Activated naive CD8-positive, alpha-beta T cell treated with anti-CD3 and anti-CD28 coated beads, Interleukin-2, amount 50 U/mL, for 16 hours (primary cell): ENCODE measurements at regions not wholly inside any gene's neighbourhood (a gene's known extent, or its start where the extent isn't known, plus 50 kb on each side); places are given as distances from the start of the nearest gene placed in this dataset.
"Not testable (repeated sequence)": the region's sequence is repeated elsewhere in the genome, so short reads cannot be mapped to it uniquely, and the experiment has no call there.

Source experiments
- DNase-seq: peaks from one replicate; pipeline ENCODE4 v3.0.0-alpha.2; 2020; ENCODE audit warnings: low read depth, low spot score

DNA sequence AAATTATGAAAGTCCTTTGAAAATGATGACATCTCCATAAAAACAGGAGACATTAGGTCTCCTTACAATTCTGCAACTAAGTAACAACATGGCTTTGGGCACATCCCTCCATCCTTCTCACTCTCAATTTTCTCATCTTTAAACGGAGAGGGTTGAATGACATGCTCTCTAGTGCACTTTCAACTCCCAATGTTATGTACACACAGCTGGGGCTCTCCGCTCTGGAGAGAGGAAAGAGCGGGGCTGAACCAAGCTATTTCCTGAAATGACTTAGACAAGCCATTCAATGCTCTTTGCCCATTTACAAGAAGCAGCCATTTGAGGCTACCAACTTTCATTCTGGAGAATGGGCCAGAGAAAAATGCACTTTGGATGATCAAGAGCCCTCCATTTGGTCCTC lies 144.2 kb upstream of the BNIP2 start:
- no peak for DNase-seq

DNA sequence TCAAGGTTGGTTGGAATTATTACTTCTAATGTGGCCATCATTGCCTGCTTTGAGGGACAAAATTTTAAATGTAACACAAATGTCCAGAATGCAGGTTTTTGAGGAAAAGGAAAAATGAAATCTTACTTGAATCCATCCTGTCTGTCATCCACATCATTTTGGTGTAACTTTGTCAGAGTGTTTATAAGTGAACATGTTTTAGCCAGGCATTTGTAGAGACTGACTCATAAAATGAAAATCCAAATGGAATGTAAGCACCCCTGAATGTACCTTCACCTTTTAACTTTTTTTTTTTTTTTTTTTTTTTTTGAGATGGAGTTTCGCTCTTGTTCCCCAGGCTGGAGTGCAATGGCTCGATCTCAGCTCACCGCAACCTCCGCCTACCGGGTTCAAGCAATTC lies 141.8 kb upstream of the BNIP2 start:
- DNase-seq, result no peak

DNA sequence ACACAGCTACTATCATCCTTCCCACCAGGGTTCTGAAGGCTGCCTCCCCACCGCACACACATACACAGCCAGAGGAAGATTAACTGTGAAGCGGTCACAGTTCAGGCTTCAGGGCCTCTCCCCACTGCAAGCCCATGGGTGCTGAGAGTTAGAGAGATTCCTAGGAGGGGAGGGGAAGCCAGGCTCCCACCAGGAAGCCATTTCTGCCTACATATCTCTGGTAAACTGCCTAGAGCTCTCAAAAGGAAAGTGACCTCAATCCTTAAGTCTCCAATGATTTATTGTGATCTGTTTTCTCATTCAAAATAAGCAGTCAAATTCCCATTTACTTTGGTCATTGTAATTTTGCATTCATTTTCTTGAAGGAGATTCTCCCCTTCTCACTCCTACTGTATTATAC lies 141.0 kb upstream of the BNIP2 start:
- no peak for DNase-seq

DNA sequence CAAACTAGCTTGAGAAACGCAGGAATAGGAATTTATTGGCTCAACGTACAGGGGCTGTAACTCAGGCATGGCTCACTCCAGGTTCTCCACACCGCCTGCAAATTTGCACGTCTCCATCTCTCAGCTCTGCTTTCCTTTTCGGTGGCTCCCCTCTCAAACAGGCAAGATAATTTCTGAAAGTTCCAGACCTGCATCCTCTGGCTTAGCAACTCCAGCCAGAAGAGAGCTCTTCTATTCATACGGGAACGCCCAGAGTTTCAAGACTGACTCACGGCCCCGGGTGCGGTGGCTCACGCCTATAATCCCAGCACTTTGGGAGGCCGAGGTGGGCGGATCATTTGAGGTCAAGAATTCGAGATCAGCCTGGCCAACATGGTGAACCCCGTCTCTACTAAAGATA lies 139.7 kb upstream of the BNIP2 start:
- no peak for DNase-seq

DNA sequence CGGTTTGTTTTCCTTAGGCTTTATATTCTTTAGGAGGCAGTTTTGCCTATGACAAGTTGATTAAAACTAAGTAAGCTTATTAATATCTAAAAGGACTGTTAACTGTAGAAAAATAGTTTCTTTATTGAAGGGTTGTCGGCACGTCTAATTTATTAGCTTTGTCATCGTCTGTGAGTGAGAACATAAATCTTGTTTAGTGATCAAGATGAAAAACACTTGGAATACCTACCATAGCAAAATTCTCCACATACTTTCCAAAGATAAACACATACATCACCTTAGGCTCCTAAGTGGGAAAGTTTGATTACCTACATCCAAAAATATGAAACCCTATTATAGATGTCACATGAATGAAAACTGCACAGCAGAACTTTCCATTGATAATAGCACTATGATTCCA lies 139.1 kb upstream of the BNIP2 start:
- DNase-seq, result no peak

DNA sequence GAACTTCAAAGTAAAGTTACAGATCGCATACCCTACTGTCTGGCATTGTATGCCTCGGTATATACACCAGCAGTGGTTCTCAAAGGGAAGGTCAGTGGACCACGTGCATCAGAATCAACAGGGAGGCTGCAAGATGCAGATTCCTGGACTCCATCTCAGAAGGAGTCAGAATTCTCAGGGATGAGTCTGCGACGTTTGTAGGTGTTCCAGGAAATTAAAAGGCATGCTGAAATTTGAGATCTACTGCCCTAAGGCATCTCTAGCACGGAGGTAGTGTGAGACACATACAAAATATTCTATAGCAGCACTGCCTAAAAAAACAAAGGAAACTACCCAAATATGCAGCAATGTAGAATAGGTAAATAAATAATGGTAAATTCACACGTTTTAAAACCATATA lies 136.8 kb upstream of the BNIP2 start:
- DNase-seq, result no peak

DNA sequence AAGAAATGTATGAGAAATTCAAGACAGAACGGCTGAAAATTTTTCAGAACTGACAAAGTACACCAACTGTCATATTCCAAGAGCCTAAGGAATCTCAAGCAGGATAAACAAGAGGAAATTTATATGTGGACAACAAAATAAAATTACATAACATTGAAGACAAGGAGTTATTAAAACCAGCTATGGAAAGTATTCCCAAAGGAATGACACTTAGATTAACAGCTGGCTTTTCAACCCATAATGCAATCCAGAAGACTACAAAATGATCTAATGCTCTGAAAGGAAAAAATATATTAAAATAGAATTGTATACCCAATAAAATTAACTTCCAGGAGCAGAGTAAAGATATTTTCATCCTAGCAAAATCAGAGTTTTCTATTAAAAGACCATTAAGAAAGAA lies 132.2 kb upstream of the BNIP2 start:
- DNase-seq, result no peak

DNA sequence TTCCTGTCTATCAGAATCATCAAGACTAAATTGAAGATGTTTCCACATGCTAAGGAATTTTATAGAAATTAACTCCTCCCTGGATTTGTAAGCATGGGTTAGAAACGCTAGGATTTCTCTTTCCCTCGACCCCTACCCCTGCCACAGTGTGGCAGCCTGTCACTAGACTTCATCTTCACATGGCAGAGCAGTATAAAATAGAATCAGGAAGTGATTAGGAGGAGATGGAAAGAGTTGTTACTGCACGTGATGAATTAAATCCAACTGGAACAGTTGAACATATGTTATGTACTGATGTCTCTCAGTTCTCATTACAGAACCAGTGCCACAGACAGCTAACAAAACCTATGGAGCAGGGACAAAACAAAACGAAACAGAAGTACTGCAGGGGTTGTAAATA lies 130.0 kb upstream of the BNIP2 start:
- no peak for DNase-seq

DNA sequence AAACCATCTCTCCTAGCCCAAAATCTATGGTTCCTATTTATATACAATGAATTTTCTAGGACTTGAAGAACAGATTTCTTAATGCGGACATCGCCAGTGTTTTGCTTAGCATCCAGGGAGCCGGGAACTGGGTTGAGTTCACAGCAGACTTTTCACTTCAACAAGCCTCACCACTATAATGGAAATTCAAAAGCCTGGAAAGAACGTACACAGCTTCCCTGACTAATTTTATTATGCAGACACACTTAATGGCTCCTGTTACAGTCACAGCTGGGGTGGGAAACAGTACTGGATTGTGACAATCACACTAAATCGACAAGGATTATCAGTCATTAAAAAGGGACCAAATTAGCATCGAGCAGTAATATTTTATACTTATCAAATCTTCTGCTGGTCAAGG lies 129.2 kb upstream of the BNIP2 start:
- DNase-seq, result no peak

DNA sequence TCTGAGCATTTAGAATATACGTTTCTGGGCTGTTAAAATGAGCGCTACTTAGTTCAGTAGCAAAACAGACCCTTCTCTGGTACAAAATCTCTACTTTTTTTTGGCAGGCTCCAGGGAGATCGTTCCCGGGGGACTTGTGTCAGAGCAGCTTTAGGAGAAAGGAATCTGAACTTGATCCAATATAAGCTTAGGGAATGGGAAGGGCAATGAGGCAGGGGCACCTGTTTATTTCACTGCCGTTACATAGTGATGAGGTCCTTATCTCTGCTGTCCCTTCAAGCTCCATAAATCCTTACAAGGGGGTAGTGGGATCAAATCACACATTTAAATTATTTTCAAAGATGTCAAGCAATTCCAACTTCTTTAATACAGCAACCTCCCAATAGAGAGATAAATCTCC lies 128.7 kb upstream of the BNIP2 start:
- no peak for DNase-seq

DNA sequence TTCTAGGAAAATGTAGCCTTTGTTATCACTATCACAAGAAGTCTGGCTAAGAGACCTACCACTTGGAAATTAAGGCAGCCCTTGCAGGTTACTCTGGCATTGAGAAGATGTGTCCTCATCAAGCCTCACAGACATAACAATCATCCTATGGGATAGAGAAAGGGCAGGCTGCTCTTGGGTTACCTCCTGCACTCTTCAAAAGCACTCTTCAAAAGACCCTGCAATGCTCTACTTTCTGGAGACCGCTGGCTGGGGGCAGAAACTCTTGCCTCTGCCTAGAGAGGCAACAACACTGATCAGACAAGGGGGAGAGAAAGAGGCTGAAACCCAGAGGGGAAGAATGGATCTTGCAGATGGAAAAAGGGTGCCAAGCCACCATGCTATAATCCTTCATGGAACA lies 127.9 kb upstream of the BNIP2 start:
- DNase-seq, result no peak

DNA sequence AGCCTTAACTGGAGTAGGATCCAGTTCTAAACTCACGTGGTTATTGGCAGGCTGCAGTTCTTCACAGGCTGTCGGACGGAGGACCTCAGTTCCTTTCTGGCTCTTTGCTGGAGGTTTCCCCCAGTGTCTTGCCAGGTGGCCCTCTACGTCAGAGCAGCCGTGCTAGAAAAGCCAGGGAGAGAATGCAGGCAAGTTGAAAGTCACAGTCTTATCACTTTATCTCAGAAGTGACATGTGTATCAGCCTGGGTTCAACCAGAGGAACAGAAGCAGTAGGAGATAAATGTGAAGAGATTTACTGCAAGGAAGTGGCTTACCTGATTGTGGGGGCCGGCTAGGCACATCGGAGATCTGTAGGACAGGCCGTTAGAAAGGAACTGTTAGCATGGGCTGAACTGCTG lies 125.3 kb upstream of the BNIP2 start:
- no peak for DNase-seq

DNA sequence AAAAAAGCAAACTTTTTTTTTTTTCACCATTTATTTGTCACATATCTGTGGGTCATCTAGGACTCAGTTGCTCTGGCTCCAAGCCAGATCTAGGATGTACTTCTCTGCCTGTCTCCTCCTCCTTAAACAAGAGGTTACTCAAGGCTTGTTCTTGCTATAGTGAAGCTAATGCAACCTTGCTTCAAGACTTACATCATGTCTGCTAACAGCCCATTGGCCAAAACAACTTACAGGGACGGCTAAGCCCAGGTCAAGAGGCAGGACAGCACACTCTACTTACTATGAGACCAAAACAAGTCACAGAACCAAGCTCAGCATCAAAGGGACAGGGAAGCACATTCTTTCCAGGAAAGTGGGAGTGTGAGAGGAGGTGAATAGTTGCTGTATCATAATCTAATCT lies 123.8 kb upstream of the BNIP2 start:
- DNase-seq, result no peak

DNA sequence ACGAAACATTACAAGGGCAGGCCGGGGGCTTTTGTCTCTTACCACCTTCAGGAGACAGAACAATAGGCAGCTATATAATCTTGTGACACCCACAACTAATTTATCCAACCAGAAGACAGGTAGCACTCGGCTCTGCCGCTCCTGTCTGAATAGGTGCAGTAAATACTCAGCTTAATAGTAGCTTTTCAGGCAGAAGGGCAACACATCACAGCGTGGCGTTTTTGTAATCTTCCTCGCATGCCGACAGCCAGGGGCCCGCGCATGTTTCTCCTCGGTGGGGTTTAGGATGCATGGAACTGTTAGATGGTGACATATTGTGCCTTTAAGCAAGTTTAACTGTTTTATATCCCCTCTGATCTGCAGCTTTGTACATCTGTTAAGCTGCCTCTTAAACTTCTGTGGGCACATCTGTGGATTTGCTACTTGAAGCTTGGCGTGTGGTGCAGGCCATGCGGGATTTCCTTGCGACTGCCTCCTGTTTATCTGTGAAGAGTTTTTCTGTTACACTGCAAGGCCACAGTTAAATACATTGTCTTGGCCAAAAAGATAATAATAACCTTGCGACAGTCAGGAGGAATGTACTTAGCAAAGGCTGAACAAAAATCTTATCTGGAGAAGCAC lies 123.2 kb upstream of the BNIP2 start:
- DNase-seq, result no peak

DNA sequence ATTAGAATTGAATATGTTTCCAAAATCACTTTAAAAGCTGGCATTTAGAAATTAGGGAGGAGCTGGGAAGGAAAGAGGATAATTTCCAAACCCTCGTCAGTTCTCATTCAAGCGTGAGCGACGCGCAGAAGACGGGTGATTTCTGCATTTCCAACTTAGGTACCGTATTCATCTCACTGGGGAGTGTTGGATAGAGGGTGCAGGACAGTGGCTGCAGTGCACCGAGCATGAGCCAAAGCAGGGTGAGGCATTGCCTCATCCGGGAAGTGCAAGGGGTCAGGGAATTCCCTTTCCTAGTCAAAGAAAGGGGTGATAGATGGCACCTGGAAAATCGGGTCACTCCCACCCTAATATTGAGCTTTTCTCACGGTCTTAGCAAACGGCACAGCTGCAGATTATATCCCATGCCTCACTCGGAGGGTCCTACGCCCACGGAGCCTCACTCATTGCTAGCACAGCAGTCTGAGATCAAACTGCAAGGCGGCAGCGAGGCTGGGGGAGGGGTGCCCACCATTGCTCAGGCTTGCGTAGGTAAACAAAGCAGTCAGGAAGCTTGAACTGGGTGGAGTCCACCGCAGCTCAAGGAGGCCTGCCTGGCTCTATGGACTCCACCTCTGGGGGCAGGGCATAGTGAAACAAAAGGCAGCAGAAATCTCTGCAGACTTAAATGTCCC lies 114.3 kb upstream of the BNIP2 start:
- DNase-seq, result not testable (repeated sequence)

DNA sequence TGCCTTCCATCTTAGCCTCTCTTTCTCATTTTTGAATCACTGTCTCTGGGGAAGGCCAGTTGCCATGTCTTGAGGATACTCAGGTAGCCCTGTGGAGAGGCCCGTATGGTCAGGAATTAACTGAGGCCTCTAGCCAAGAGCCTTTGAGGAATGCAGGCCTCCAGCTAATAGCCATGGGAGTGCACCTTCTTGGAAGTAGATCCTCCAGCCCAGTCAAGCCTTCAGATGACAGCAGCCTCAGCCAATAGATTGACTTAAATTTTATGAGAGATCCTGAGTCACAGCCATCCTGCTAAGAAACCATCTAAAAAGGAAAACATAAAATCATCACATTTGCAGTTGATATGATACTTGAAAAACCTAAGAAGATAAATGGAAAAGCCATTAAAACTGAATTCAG lies 112.5 kb upstream of the BNIP2 start:
- DNase-seq, result no peak

DNA sequence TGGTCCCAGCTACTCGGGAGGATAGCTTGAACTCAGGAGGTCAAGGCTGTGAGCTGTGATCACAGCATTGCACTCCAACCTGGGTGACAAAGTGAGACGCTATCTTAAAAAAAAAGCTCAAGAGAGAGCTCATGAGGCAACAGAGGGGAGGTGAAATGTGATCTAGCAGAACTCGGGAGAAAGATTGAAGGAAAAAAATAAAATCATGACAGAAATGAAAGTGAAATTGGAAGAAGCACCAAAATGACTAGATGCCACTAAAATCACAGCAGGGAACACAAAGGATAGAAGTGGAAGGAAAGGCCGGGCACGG lies 109.4 kb upstream of the BNIP2 start:
- DNase-seq, result no peak

DNA sequence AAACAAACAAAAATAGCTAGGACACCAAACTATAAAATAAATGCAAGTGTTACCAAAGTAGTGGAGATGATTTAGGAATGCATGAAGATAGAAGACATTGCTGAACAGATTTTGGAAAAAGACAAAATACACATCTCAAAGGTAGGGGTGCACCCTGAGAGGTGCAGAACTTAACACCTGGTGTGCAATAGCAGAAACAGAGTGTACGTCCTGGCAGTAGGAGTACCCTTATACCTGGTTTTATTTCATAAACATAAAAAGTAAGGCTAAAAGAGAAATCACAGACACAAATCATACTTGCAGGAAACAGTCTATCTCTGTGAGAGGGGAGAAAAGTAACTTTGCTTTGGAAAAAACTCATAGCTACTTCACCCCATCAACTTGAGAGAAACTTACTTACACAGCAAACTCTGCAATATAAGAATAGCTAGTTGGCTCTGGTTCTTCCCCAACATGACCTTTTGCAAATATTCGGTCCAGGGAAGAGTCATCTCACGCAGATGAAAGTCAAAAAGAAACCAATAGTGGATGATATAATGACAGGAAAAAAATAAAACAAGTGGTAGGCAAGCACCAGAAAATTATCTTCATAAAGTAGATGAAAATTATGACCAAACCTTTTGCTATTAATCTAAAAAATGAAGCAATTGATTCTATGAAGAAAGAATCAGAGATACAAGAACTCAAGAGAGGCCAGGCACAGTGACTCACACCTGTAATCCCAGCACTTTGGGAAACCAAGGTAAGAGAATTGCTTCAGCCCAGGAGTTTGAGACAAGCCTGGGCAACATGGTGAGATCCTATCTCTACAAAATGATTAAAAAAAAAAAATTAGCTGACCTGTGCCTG lies 108.9 kb upstream of the BNIP2 start:
- no peak for DNase-seq

DNA sequence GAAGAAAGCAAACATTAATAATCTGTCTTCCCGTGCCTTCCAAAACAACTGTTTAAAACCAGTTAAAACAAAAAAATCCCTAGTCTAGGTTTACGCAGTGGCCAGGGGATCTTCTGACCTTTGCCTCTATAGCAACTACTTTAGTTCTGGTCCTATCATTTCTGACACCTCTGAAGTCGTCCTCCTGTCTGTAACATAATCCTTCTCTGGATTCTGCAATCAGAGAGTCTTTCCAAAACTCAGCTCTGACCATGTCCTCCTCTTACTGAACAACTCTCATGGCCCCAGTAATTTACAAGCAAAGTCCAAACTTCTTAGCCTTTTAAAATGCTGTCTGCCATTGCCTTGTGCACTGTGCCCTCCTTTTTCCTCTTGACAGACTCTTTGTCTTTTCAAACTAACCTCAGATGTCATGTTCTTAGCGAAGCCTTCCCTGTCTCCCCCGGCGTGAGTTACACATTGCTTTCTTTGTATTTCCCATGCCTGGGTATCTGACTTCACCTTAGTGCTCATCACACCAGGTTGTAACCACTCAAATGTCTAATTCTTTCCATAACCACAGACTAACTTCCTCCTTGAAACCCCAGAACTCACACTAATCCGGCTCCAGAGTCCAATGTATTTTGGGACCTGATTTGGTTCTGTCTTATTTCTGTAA lies 105.2 kb upstream of the BNIP2 start:
- no peak for DNase-seq

DNA sequence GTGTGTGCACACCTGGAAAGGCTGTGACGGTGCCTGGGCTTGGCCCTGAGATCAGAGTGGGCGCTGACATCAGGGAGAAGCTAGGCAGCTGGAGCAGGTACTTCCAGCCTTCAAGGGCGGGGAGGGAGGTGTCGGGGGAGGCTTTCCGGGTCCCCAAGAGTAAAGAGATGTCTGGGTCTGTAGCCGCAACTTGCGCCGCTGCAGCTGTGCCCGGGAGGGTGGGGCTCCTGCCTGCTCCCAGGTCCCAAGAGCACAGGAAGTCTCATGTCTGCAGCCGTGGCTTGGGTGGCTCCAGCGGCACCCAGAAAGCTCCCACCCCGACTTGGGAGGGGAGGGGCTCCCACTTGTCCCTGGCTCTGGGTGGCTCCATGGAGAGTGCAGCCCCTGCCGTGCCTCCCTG lies 103.2 kb upstream of the BNIP2 start:
- DNase-seq, result no peak

DNA sequence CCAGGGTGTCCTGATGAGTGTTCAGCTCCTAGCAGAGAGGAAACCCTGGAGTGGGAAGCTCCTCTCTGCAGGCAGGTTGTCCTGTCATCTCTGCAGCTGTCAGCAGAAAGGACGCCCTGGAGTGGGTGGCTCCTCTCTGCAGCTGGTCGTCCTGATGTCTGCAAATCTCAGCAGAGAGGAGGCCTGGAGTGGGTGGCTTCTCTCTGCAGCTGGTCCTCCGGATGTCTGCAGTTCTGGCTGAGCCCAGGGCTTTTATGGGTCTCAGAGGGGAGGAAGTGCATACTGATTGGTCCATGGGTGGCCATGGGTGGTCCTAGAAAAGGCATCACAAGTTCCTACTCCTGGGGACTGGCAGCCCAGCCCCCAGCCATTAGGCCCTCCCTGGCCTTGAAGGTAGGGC lies 102.6 kb upstream of the BNIP2 start:
- no peak for DNase-seq

DNA sequence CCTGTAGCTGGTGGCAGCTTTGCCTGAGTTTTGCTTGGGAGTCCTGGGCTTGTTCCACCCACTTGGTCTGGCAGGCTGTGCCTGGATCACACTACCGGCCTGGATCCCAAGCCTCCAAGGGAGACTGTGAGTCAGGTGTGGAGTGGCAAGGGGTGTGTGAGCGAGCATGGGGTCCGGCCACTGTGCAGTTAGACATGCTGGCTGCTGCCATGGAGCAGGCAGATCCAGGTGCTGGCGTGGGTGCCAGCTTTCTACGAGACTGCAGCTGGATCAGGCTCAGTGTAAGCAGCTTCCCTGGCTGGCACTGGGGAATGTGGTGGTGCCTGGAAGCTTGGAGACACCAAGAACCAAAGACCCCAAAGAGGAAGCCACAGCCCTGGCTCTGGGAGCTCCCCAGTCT lies 102.0 kb upstream of the BNIP2 start:
- no peak for DNase-seq

DNA sequence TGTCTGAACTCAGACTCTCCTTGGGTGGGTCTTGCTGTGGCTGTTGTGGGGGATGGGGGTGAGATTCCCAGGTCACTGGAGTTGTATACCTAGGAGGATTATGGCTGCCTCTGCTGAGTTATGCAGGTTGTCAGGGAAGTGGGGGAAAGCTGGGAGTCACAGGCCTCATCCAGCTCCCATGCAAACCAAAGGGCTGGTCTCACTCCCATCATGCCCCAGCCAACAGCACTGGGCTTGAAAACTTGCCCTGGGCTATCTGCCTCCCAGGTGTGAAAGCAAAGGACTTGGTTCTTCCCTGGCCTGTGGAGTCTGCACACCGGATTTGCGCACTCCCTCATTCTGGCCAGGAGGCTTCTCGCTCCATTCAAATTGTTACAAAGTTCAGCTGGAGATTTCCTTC lies 97.3 kb upstream of the BNIP2 start:
- DNase-seq, result not testable (repeated sequence)
